Endothelial cell of umbilical vein (primary cell): ENCODE measurements at regions not wholly inside any gene's neighbourhood (a gene's known extent, or its start where the extent isn't known, plus 50 kb on each side); places are given as distances from the start of the nearest gene placed in this dataset.

Experiments used
- BruUV-seq: library from RNA; stranded (reverse); fragments of 400-500 nt; replicated peaks from 2 replicates; lab custom pipeline; 2021; lab: Mats Ljungman, UMichigan
- CTCF ChIA-PET: fragments of 300-600, 350-600 bp; sonication (Branson Sonifier 250); formaldehyde crosslinking; loops from one replicate; lab custom pipeline; 2021; ENCODE audit warnings: antibody characterized with exemption, inconsistent platforms; lab: Charles Lee
- POLR2A ChIA-PET: fragments of 300-600, 350-600 bp; sonication (Branson Sonifier 250); formaldehyde crosslinking; loops from one replicate; lab custom pipeline; 2021; ENCODE audit warnings: antibody characterized with exemption, inconsistent platforms; lab: Charles Lee
- DNase-seq: peaks from one replicate; pipeline ENCODE4 v3.0.0-alpha.2; 2011; ENCODE audit warnings: low read depth, low spot score
- FAIRE-seq: peaks from 2 replicates; lab custom pipeline; 2011; peaks lifted over from hg19 to GRCh38; lab: Jason Lieb, UNC
- H2AFZ ChIP-seq: 2 replicates; pipeline ENCODE4 v1.6.0; 2012; ENCODE audit warnings: low read depth, low read length, control low read depth, inconsistent platforms
- H3K27ac ChIP-seq: 2 replicates; pipeline ENCODE4 v1.5.1; 2011; ENCODE audit warnings: low read depth, mild to moderate bottlenecking, control low read depth, low read length, moderate library complexity; ENCODE audit not compliant: insufficient read depth
- H3K27me3 ChIP-seq, 2 experiments: 2 replicates each; pipeline versions ENCODE4 v1.6.0 to v1.6.1; 2011; ENCODE audit warnings: low read length in 2 of 2, mixed read lengths in 1 of 2; ENCODE audit not compliant: control insufficient read depth in 2 of 2, insufficient read depth in 2 of 2
- H3K36me3 ChIP-seq, 2 experiments: 2 replicates in 1 of 2; 3 replicates in 1 of 2; pipeline ENCODE4 v1.5.1; 2011; ENCODE audit warnings: low read length in 2 of 2, mild to moderate bottlenecking in 1 of 2, moderate library complexity in 1 of 2; ENCODE audit not compliant: control insufficient read depth in 2 of 2, insufficient read depth in 2 of 2; ENCODE audit errors: extremely low read depth in 1 of 2
- H3K4me1 ChIP-seq: 3 replicates; pipeline ENCODE4 v1.5.1; 2011; ENCODE audit warnings: mild to moderate bottlenecking, low read length; ENCODE audit not compliant: control insufficient read depth, insufficient read depth; ENCODE audit errors: extremely low read depth
- H3K4me2 ChIP-seq: 2 replicates; pipeline ENCODE4 v1.6.1; 2011; ENCODE audit warnings: low read length, control low read depth, mixed read lengths; ENCODE audit not compliant: insufficient read depth
- H3K4me3 ChIP-seq, 3 experiments: fragments of 200-600 bp in 1 of 3; sonication (generic), shearing (Covaris generic) in 1 of 3; replicated peaks in 1 of 3; 2 replicates each; pipeline ENCODE4 v1.5.1; 2011 to 2016; ENCODE audit warnings: control low read depth in 3 of 3, low read length in 3 of 3, mild to moderate bottlenecking in 2 of 3, inconsistent platforms in 1 of 3, low read depth in 1 of 3, moderate library complexity in 1 of 3; ENCODE audit not compliant: insufficient read depth in 1 of 3
- H3K79me2 ChIP-seq: 2 replicates; pipeline ENCODE4 v1.6.0; 2012; ENCODE audit warnings: low read length, inconsistent platforms; ENCODE audit not compliant: control insufficient read depth, insufficient read depth
- H3K9ac ChIP-seq: replicated peaks from 2 replicates; pipeline ENCODE3; 2011; ENCODE audit warnings: low read length, control low read depth; ENCODE audit not compliant: insufficient read depth; ENCODE audit errors: extremely low read depth
- H3K9me1 ChIP-seq: replicated peaks from 3 replicates; pipeline ENCODE4 v1.6.0; 2011; ENCODE audit warnings: mild to moderate bottlenecking, low read length; ENCODE audit not compliant: control insufficient read depth, insufficient read depth; ENCODE audit errors: extremely low read depth
- H3K9me3 ChIP-seq: replicated peaks from 2 replicates; pipeline ENCODE4 v1.5.1; 2012; ENCODE audit warnings: low read length, inconsistent platforms; ENCODE audit not compliant: control insufficient read depth, insufficient read depth
- H4K20me1 ChIP-seq: replicated peaks from 2 replicates; pipeline ENCODE3; 2011; ENCODE audit warnings: mild to moderate bottlenecking, low read length; ENCODE audit not compliant: control insufficient read depth, insufficient read depth; ENCODE audit errors: extremely low read depth
- CTCF ChIP-seq, 2 donors: IDR thresholded peaks; 1 replicate in 1 of 2; 2 replicates in 1 of 2; pipeline ENCODE4 v1.5.1; 2011; ENCODE audit warnings: low read length in 2 of 2, mild to moderate bottlenecking in 2 of 2, moderate library complexity in 2 of 2, control low read depth in 1 of 2, inconsistent platforms in 1 of 2, low read depth in 1 of 2; ENCODE audit not compliant: insufficient read depth in 1 of 2; ENCODE audit errors: extremely low read depth in 1 of 2
- FOS ChIP-seq: IDR thresholded peaks from 2 replicates; pipeline ENCODE4 v1.6.1; 2011; ENCODE audit warnings: mild to moderate bottlenecking, low read length, moderate library complexity, borderline replicate concordance; ENCODE audit not compliant: insufficient read depth
- GATA2 ChIP-seq: IDR thresholded peaks from 2 replicates; pipeline ENCODE4 v1.7.0; 2011; ENCODE audit warnings: low read depth, mild to moderate bottlenecking, moderate library complexity, mixed read lengths, low read length; ENCODE audit not compliant: insufficient read length, insufficient read depth
- JUN ChIP-seq: IDR thresholded peaks from 2 replicates; pipeline ENCODE4 v1.6.1; 2011; ENCODE audit warnings: borderline replicate concordance, low read depth; ENCODE audit not compliant: insufficient read length, insufficient read depth
- MAX ChIP-seq: IDR thresholded peaks from 2 replicates; pipeline ENCODE4 v1.6.1; 2011; ENCODE audit not compliant: insufficient read depth, insufficient read length
- MYC ChIP-seq: IDR thresholded peaks from one replicate; pipeline ENCODE4 v1.6.1; 2011; ENCODE audit warnings: mild to moderate bottlenecking, low read depth, low read length
- POLR2A ChIP-seq: IDR thresholded peaks from 2 replicates; pipeline ENCODE4 v1.6.1; 2012; ENCODE audit warnings: low read depth, mild to moderate bottlenecking, control low read depth, low read length
- POLR2AphosphoS5 ChIP-seq: IDR thresholded peaks from 2 replicates; pipeline ENCODE4 v1.6.1; 2012; ENCODE audit warnings: low read depth, mild to moderate bottlenecking, control low read depth, low read length, moderate library complexity; ENCODE audit not compliant: insufficient read depth
- dilution Hi-C: fragments of 300-500 bp; cut with MboI; formaldehyde crosslinking; loops from one replicate; pipeline ENCODE4 v1.15.0; 2019; ENCODE audit warnings: low sequenced_read_pairs; ENCODE audit not compliant: extremely low pct_ligation_motif_present
- intact Hi-C: fragments of 100-400 bp; cut with micrococcal nuclease; formaldehyde crosslinking; loops from one replicate; pipeline ENCODE4 v1.10.0; 2022

- ChIA-PET POLR2A (no interaction called here), CTCF (no interaction called here)
- Histone ChIP-seq H3K9me1 (no peaks in the 10 kb centered on the region), H2AFZ (no peak overlapping the region), H3K4me1 (peaks cover 30% of the 10 kb centered on the region), H3K79me2 (no peaks in the 10 kb centered on the region), H3K4me2 (no peak overlapping the region), H3K9ac (no peak overlapping the region), H4K20me1 (no peaks in the 10 kb centered on the region), H3K9me3 (no peaks in the 10 kb centered on the region), H3K4me3 (no peak overlapping the region), H3K36me3 (no peaks in the 10 kb centered on the region), H3K27ac (no peak overlapping the region), H3K27me3 (no peaks in the 10 kb centered on the region)
- no peak for DNase-seq
- intact Hi-C loops: loop anchor here (5.0 kb wide), 2 partner anchors 175 to 230 kb away; no protein-coding TSS in a partner anchor
- dilution Hi-C loops: no loop called here
- no TSS peak for BruUV-seq
- TF ChIP-seq POLR2A (no peak), JUN (no peak), CTCF (IDR thresholded peaks at IDR 0.05; ENCODE audit: extremely low read depth in 1 of 2, insufficient read depth in 1 of 2, low read depth in 1 of 2, low read length in 2 of 2) (no peak), MYC (no peak), FOS (no peak), MAX (no peak), POLR2AphosphoS5 (no peak), GATA2 (no peak)
- no peak for FAIRE-seq
Observed at GRCh38 chr9:113677569-113677968, 198.5 kb upstream of the ZNF618 start.
